HG03565 (cell line): ENCODE measurements at regions not wholly inside any gene's neighbourhood (a gene's known extent, or its start where the extent isn't known, plus 50 kb on each side); places are given as distances from the start of the nearest gene placed in this dataset.
"Not testable (repeated sequence)": the region's sequence is repeated elsewhere in the genome, so short reads cannot be mapped to it uniquely, and the experiment has no call there.

ENCODE experiments used
- ATAC-seq: cut with Tn5 transposase; IDR thresholded peaks from one replicate; pipeline ENCODE4 v1.9.1; 2021; ENCODE audit warnings: mild to moderate bottlenecking, moderate library complexity; ENCODE audit not compliant: unreplicated experiment

DNA sequence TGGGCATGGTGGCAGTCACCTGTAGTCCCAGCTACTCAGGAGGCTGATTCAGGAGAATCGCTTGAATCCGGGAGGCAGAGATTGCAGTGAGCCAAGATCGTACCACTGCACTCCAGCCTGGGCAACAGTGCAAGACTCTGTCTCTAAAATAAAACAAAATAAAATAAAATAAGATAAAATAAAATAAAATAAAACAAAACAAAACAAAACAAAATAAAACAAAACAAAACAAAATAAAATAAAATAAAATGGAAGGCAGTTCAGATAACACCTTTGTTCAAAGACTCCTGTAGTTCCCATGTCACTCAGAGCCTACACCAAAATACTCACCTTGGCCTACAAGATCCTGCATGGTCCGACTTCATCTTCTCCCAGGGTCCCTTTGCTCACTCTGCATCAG is 61.3 kb downstream of the SYF2 start:
- not testable (repeated sequence) for ATAC-seq

DNA sequence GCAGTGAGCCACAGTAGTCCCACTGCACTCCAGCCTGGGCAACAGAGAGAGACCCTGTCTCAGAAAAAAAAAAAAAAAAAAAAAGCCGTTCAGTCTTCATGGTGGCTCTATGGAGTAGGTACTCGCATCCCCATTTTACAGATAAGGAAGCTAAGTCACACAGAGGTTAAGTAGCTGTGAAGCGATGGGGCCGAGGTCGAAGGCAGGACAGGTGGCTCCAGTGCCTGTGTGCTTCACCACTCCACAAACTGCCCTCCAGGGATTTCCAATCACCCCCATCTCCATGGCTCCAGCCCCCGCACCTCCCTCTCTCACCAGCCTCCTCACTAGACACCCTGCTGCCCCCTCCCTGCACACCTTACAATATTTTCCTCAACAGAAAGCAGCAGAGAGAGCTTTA is 61.9 kb downstream of the SYF2 start:
- no peak for ATAC-seq

DNA sequence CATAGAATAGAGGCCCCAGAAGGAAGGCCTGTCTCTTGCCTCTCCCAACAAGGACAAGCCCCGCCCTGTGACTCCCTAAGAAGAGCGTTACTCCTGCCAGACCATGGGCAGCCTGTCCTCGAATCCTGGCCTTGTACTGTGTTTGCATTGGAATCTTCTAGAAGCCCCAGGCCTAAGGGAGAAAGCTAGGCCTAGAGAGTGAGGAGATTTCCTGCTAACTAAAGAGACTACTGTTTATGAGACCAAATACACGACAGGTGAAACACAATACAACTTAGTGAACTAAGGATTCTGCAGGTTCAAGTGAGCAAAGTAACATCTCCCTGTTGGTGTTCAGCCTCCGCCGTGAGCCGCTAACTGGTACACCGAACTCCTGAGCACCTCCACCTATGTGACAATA is 62.7 kb downstream of the SYF2 start:
- ATAC-seq: no peak

DNA sequence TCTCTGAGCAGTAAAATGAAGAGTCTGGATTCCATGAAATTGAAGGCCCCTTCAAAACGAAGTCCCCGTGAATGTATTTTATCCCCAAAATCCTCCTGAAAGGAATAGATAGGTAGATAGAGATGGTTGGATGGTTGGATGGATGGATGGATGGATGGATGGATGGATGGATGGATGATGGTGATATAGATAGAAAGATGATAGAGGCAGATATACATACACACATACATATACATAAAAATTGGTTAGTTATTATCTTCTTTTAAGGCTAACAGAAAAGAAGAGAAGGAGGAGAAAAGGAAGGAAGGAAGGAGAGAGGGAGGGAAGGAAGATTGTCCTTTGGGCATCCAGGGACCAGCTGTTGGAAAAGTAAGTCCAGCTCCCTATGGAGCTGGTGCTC is 63.1 kb downstream of the SYF2 start:
- no peak for ATAC-seq

DNA sequence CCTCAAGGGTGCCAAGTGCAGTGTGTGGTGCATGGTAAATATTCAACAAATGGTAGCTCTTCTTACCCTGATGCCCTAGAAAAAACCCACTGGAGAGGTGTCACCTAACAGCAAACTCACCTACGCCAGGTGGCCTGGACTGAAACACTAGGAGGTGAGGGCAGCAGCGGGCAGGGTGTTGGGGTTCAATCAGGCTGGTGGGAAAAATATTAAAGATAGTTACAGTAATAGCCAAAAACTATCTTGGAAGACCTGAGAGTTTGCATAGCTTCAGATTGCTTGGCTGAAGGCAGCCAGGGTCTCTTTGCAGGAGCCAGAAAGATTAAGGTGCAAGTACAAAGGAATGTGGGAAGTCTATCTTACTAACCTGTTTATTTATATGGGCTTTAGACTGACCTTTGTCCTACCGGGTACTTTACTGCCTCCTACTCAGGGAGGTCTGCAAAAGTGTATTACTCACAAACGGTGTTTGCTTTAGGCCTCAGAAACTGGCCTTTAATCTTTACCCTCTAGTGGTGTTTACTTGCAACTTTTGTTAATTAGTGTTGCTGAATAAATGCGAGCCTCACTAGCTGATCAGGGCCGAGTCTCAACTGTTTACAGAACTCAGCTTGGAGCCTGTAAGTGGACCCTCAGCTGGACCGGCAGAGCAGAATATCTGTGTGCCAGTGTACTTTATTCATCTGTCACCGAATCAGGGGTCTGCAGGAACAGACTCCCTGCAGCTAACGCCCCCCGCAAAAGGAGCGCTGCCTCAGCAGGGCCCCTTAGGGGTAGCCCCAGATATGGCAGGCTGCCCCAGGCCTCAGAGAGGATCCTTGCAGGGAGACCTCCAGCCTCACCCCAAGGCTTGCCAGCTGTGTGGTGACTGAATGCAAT is 63.9 kb downstream of the SYF2 start:
- ATAC-seq: no peak

DNA sequence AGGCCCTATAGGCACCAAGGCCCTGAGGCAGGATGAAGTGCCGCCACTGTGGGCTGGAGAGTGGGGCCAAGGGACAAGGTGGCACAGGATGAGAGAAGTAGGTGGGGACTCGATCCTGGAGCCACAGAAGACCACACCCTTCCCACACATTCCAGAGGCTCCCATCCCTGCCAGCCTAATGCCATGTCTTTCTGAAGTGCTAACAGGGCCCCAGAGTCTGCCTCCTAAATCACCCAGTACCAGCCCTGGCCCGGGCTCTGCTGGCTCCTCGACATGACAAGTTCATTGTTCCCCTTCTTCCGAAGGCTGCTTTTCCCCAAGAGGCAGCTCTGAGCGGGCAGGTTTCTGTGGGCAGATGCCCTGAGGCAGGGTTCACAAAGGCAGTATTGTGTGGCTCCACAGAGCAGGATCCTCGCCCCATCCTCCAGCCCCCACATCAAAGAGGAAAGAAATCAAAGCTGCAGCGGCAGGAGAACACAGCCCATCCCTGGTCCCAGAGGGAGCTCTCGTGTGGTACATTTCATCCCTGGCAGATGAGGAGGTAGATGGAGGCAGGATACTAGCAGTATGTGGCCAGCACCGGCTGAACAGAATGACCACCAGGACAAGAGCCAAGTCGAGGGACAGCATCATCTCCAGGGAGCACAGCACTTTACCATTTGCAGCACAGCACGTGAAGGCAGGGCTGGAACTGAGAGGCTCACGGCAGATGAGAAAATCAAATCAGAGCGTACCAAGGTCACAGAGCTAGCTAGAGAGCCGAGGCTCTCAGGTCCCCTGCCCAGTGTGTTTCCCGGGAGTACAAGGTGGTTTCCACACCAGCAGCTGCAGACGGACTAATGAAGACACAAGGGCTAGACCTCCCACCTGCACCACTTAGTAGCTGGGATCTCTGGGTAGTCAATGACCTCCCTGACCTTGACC is 64.8 kb downstream of the SYF2 start:
- no peak for ATAC-seq

DNA sequence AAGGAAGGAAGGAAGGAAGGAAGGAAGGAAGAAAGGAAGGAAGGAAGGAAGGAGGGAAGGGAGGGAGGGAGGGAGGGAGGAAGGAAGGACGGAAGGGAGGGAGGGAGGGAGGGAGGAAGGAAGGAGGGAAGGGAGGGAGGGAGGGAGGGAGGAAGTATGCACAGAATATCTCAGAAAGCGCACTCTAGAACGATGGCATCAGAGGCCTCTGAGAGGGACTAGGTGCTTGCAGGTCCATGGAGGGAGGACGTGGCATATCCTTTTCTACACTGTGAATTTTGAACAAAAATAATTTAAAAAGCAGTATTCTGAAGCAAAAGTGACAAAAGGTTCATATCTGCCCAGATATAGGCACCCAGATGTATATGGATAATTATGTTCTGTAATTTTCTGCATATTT is 65.5 kb downstream of the SYF2 start:
- no peak for ATAC-seq

DNA sequence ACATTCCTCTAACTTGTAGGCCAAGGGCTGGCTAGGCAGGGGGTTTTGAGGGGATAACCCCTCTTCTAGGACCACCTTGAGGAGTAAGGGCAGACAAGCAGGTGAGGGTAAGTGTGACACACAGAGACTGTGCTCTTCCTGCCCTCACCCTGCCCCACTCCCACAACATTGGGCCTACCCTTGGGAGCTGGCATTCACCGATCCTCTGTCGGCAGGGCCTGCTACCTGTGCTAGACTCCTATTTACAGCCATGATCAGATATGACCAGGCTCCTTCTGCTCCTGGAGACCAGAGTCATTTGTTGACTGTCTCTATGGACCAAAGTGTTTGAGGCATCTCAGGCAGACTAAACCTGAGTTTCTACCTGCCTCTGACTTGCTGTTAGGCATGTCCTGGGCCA is 68.3 kb downstream of the SYF2 start:
- ATAC-seq: no peak

DNA sequence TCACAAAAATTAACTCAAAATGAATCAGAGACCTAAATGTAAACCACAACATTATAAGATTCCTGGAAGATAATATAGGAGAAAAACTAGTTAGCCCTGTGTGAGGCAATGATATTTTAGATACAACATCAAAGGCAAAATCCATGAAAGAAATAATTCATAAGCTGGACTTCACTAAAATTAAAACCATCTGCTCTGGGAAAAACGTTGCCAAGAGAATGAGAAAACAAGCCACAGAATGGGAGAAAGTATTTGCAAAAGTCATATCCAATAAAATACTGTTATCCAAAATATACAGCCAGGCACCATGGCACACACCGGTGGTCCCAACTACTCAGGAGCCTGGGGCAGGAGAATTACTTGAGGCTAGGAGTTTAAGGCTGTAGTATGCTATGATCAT is 70.3 kb downstream of the SYF2 start:
- ATAC-seq: no peak

DNA sequence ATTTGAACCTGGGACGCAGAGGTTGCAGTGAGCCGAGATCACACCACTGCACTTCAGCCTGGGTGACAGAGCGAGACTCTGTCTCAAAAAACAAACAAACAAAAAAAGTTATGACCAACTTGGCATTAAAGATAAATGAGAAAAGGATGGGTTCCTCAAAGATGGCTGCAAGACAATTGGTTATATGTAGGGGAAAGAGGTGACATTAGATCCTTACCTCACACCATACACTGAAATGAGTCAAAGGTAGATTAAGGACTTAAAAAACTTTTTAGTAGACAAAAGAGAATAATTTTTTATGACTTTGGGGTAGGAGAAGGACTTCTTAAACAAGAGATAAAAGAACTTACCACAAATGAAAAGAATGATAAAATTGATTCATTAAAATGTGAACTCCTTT is 74.5 kb downstream of the SYF2 start:
- no peak for ATAC-seq

DNA sequence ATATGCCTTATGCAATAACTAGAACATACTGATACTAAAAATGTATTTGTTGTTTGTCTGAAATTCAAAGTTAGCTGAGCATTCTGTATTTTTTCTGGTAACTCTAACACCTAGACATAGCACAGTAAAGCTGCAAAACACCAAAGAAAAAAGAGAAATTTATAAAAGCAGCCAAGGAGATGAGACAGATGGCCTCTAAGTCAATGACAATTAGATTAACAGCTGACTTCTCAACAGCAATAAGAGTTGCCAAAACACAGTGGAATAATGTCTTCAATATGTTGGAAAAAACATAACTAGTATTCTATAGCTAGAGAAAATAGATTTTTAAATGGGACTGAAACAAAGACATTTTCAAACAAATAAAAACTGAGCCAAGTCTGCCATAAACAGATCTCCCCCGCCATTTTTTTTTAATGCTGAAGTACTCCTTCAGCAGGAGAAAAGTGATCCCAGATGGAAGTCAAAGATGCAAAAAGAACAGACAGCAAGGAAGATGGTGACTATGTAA is 81.3 kb downstream of the SYF2 start:
- ATAC-seq: no peak

DNA sequence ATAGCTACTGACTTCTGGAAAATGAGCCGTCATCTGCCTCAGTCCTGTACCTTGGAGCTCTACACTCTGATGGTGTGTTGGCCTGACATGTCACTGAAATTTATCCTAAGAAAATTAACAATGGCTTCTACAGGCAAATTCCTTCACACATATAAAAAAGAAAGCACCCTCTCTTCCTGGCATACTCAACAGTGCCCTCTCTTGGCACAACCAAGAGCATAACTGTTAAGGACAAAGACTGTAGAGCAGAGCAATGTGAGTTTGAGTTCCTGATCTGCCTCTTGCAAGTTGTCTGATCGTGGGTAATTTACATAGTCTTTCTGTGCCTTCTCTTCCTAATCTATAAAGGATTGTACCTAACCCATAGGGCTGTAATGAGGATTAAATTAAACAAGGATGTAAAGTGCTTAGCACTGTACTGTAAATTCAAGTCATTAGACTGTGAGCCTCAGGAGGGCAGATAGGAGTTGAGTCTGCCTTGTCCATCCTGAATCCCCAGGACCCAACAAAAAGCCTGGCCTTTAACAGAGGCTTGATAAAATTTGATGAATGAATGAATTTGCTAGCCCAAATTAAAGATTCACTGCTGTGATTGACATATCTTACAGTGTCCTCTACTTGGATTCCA is 83.5 kb downstream of the SYF2 start:
- no peak for ATAC-seq

DNA sequence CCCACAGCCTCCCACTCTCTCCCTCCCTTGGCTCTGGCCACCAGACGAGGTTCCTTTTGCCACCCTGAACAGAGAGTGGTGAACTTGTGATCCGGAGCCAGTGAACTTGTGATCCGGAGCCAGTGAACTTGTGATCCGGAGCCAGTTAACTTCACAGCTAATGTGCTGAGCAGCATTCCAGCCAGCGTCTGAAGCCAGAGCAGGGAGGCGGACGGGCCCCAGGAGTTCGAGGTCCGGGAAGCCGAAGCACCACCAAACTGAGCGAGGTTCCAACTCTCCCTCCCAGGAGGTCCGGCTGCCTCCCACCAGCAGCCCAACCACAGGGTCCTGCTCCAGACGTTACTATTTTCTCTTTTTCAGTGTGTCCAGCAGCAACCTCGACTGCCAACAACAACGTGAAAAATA is 85.8 kb downstream of the SYF2 start:
- no peak for ATAC-seq

DNA sequence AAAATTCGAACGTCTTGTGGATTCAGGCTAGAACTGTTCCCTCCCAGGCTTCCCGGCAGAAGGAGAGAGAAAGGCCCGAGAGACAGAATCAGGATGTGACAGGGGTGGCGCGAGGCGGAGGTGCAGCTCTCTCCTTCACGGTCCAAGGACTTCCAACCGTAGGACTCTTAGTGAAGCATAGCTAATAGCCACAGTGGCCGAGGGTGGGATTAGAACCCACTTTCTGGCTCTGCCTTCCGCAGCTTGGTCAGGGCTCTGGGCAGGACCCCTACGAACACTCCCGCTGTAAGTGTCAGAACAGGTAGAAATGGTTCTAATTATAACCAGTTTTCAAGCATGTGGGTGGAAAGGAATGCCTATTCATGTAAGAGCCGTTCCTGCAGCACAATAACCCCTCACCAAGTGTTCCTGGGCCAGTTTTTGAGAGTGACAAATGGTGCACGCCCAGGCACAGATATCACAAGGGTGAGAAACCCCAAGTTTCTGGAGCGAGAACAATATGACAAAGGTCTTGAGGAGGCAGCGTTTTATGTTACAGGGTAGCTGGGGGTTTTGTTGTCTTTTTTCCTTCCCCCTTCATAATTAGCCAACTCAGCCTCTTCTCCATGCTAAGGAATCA is 86.4 kb downstream of the SYF2 start:
- ATAC-seq: no peak

DNA sequence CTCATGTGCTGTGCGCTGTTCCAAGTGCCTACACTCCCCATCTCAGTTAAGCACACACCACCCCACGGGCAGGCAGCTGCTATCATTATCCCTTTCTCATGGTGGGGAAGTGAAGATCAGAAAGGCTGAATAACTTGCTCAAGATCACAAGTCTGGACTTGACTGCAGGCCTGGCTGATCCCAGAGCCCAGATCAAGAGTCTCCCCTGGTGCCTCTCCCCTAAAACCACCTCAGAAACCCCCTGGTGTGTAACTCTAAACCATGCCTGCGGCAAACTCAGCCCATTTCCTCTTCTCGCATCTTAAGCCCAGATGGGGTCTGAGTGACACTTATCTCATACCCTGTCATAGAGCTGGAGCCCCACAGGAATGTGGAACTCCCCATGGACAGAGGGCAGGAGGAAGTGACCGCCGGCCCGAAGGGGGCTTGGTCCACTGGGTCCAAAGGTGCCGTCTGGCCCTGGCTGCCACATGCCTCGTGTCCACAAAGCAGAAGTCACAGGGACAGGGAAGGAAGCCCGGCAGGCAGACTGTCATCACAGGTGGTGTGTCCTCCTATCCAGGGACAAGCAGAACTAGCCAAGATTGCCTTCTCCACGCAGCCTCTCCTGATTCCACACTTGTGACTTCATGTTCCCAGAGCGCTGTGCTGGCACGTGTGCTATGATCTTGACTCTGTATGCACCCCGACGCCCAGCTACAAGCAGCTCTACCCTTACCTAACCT is 92.1 kb downstream of the SYF2 start:
- ATAC-seq: peak; percentile 78

DNA sequence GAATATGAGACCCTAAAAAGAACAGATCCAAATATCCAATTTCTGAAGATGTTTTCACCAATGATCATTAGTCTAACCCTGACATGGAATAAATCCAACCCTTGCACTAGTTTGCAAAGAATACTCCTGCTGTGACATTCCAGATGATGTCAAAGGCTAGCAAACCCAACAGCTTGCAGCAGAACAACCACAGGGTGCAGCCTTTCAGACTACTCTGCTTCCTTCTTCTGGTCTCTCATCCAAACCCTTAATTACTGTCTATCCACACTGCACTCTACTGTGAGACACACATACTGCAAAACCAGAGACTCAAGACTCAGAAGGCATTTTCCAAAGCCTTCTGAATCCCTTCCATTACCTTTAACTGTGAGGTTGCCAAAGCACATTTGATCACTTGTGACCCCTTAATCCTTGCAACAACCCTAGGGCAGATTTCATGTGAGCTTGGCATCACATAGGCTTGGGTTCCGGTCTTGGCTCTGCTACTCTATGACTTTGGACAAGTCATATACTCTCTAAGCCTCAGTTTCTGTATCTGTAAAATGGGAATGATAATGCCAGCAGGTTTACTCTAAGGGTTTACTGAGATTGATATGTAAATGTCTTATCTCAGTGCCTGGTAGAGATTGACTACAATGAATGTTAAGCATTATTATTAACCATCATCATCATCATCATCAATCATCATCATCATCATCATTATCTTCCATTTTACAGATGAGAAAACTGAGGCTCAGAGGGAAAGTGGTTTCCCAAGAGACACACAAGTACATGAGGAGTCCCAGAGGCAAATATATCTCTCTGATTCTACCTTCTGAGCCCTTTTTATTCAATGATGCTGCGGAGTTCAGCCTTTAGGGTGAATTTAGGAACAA is 94.5 kb downstream of the SYF2 start:
- ATAC-seq: no peak

DNA sequence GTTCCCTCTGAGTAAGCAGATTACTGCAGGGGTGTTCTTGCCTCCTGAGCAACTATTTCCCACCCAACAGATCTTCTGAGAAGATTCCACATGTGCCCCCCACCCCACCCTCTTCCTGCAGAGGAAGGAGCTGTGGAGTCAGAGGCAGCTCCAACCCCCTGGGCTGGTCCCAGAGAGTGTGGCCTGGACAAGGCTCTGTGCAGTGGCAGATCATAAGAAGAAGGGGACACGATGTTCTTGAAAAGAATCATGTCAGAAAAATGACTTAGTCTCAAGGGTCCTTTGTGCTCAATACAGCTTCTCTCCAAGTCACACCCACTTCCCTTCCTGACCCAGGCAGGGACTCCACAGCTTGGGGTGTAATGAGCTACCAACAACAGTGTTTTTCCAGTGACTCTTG is 95.2 kb downstream of the SYF2 start:
- ATAC-seq: no peak

DNA sequence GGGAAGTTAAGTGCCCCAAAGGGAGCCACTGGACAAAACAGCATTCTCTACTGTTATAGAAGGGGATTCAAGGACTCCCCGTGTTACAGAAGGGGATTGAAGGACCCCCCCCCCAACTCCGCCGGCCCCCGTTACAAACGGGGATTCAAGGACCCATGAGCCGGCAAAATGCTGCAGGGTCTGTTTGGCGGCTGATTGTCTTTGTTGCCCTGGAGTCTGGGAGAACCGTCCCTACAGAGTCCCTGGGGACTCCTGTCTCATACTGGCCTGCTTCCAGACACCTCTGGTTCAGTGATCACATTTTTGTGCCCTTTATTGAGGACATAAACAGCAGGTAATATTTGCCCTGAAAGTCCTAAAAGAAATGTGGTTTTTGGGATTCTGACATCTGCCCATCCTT is 96.4 kb downstream of the SYF2 start:
- ATAC-seq: no peak

DNA sequence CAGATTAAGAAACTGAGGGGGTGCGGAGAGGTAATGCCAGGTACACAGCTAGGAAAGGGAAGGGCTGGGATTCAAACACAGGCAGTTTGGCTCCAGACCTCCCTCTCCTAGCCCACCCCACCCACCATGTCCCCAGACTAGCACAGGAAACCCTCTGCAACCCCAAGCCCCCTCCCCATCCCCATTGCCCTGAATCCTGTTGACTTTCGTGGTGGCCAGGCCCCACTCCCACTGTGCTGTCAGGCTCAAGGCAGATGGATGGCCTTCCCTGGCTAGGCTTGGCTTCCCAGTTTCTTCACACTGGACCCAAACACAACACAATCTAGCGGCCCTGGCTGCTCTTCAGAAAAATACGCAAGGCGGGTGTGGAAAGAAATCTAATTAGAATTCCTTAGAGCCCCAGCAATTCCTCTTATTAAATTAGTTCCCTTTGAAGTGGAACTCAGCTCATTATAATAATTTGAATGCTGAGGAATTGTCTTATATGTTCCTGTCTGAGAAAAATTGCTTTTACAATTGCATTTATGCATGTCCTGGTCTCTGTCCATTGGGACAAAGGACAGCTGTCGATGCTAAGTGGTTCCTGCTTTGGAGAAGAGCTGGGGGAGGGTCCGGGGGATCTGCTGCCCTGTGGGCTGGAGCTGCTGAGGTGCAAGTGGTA is 97.4 kb downstream of the SYF2 start:
- ATAC-seq: no peak
